Left ventricle myocardium inferior (tissue), 1 donor: ENCODE measurements at regions not wholly inside any gene's neighbourhood (a gene's known extent, or its start where the extent isn't known, plus 50 kb on each side); places are given as distances from the start of the nearest gene placed in this dataset.

Experiments used
- DNase-seq: peaks from one replicate; pipeline ENCODE4 v3.0.0-alpha.2; 2020
- H3K27ac ChIP-seq: fragments of 200-600 bp; replicated peaks from 2 replicates; pipeline ENCODE4 v1.8.0; 2021
- H3K27me3 ChIP-seq: fragments of 200-600 bp; 2 replicates; pipeline ENCODE4 v1.8.0; 2021; ENCODE audit warnings: low read depth
- H3K36me3 ChIP-seq: fragments of 200-600 bp; 2 replicates; pipeline ENCODE4 v1.8.0; 2021
- H3K4me1 ChIP-seq: fragments of 200-600 bp; 2 replicates; pipeline ENCODE4 v1.8.0; 2021
- H3K4me3 ChIP-seq: fragments of 200-600 bp; 2 replicates; pipeline ENCODE4 v1.8.0; 2021; ENCODE audit warnings: mild to moderate bottlenecking, moderate library complexity
- H3K9me3 ChIP-seq: fragments of 200-600 bp; replicated peaks from 2 replicates; pipeline ENCODE4 v1.8.0; 2021
- intact Hi-C: fragments of 100-400 bp; cut with micrococcal nuclease; formaldehyde crosslinking; loops from one replicate; pipeline ENCODE4 v1.11.0; 2022
- TF ChIP-seq, protein P1 (sequence below): fragments of 200-600 bp; IDR thresholded peaks from 2 replicates; pipeline ENCODE4 v1.8.0; 2021; ENCODE audit warnings: antibody characterized with exemption, mild to moderate bottlenecking, borderline replicate concordance
- donor health status: DM: no; HTN: yes; CAD: no; lungs with severe emphysema.

DNA sequence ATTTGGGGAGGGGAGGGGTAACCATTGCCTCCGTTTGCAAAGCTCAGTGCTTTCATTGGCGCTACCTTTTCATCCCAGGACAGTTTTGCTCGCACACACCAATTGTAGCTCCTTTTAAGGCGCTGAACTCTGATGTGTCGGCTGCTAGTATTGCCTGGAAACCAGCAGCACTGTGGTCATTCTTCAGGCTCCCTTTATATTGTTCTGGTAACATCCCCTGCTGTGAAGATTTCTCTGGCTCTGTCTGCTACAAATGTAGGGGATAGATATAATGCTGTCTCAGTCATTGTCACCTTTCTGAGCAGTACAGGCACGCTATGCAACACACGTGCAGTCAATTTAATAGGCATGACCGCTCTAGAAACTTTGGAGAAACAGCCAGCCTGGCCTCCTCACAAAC lies 172.9 kb upstream of the SASH1 start:
- no peak for DNase-seq
- H3K36me3 ChIP-seq: no peaks in the 10 kb centered on the region
- intact Hi-C loops: loop anchor here (5.0 kb wide), 1 partner anchor 662 kb away; the partner anchor contains the start of gene SAMD5
- H3K27ac ChIP-seq: no peak overlapping the region
- no peaks in the 10 kb centered on the region for H3K4me1 ChIP-seq
- TF ChIP-seq, protein P1, sequence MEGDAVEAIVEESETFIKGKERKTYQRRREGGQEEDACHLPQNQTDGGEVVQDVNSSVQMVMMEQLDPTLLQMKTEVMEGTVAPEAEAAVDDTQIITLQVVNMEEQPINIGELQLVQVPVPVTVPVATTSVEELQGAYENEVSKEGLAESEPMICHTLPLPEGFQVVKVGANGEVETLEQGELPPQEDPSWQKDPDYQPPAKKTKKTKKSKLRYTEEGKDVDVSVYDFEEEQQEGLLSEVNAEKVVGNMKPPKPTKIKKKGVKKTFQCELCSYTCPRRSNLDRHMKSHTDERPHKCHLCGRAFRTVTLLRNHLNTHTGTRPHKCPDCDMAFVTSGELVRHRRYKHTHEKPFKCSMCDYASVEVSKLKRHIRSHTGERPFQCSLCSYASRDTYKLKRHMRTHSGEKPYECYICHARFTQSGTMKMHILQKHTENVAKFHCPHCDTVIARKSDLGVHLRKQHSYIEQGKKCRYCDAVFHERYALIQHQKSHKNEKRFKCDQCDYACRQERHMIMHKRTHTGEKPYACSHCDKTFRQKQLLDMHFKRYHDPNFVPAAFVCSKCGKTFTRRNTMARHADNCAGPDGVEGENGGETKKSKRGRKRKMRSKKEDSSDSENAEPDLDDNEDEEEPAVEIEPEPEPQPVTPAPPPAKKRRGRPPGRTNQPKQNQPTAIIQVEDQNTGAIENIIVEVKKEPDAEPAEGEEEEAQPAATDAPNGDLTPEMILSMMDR: no peak
- H3K9me3 ChIP-seq: no peaks in the 10 kb centered on the region
- no peaks in the 10 kb centered on the region for H3K27me3 ChIP-seq
- no peak overlapping the region for H3K4me3 ChIP-seq

DNA sequence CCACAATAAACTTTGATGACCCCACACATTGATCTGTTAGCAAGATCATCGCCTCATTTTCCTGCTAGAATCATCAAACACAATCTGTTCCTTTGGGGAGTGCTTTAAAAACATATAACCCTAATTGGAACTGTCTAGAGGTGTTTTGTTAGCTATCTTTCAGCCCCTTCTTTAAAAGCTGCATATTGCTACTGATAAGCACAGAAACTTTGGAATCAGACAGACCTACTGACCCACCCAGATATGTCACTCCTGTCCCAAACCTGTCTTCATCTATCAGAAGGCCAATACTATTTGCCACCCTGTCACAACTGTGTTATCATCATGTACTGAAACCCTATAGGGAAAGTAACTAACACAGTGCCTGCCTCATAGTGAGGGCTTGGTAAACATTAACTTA lies 172.4 kb upstream of the SASH1 start:
- no peak for DNase-seq
- H3K27me3 ChIP-seq: no peaks in the 10 kb centered on the region
- TF ChIP-seq, protein P1: no peak
- no peak overlapping the region for H3K4me3 ChIP-seq
- H3K27ac ChIP-seq: no peak overlapping the region
- H3K36me3 ChIP-seq: no peaks in the 10 kb centered on the region
- no peaks in the 10 kb centered on the region for H3K4me1 ChIP-seq
- intact Hi-C loops: no loop called here
- no peaks in the 10 kb centered on the region for H3K9me3 ChIP-seq

DNA sequence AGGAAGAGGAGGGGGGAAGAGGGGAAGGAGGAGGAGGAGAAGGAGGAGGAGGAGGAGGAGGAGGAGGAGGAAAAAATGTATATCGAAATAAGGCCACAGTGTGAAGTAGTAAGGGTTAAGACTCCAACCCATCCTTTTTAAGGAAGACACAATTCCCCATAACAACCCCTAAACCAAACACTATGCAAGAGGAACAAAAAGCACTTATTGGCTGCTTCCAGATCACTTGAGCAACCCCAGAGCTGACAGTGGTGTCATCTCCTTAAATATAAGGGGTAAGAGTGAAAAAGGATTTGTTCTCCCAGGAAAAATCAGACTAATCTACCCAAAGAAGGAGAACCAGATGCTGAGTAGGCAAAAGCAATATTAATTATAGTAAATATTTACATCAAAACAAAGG lies 169.1 kb upstream of the SASH1 start:
- Histone ChIP-seq H3K9me3 (no peaks in the 10 kb centered on the region), H3K27me3 (no peaks in the 10 kb centered on the region), H3K4me1 (no peaks in the 10 kb centered on the region), H3K27ac (no peak overlapping the region), H3K36me3 (no peaks in the 10 kb centered on the region), H3K4me3 (no peak overlapping the region)
- DNase-seq: no peak
- intact Hi-C loops: no loop called here
- TF ChIP-seq, protein P1: no peak

DNA sequence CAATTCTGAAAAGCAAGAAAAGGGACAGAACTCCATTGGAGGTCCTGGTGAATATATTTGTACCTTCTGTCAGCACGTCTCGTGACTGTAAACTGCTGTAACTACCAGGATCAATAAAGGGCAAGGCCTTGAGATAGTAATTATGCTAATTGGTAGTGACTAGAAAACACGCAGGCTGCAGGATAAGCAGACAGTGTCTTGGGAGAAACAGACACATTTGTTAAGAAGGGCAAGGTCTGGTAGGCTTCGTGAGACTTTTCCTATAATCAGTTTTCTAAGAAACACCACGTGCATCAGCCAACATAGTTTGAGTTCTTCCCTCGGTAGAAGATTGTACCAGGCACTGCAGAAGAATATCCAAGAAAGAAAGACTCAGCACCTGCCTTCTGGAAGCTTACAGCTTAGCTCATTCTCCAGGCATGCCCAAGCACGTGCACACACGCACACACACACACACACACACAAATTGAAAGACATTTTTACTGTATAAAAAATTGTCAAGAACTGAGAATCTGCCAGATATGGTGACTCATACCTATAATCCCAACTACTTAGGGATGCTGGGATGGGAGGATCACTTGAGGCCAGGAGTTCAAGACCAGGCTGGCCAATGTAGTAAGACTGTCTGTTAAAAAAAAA lies 167.0 kb upstream of the SASH1 start:
- no peak for DNase-seq
- Histone ChIP-seq H3K4me3 (no peak overlapping the region), H3K27me3 (no peaks in the 10 kb centered on the region), H3K36me3 (no peaks in the 10 kb centered on the region), H3K4me1 (no peaks in the 10 kb centered on the region), H3K27ac (no peak overlapping the region), H3K9me3 (no peaks in the 10 kb centered on the region)
- TF ChIP-seq, protein P1: no peak
- intact Hi-C loops: loop anchor here (2.0 to 5.0 kb wide), 2 partner anchors 77 to 289 kb away; no protein-coding TSS in a partner anchor

DNA sequence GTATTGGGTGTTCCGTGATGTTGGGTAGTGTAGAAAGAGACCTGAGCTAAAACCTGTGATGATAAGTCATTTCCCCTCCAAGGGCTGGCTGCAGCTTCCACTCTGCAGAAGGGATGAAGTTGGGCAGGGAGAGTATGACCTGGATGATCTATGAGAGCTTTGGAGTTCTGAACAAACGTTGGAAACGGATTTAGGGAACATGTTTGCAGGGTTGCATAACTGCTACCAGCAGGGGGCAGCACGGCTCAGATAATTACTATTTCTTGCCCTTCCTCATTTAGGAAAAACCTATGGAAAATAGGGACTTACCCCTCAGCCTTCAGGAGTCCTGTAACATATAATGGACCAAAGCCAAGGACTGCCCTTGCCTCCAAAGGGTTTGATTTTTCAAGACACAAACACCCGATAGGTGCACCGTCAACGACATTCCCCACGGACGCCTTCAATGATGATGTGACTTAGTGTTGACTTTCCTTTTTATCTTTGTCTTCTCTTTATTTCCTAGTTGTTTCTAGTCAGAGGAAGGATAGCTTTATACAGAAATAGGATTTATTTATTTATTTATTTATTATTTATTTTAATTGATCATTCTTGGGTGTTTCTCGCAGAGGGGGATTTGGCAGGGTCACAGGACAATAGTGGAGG lies 164.9 kb upstream of the SASH1 start:
- H3K4me1 ChIP-seq: no peaks in the 10 kb centered on the region
- intact Hi-C loops: loop anchor here (2.0 to 5.0 kb wide), 2 partner anchors 75 to 287 kb away; no protein-coding TSS in a partner anchor
- no peaks in the 10 kb centered on the region for H3K36me3 ChIP-seq
- TF ChIP-seq, protein P1: peak; percentile 90
- no peaks in the 10 kb centered on the region for H3K9me3 ChIP-seq
- peak; percentile 69 for DNase-seq
- no peak overlapping the region for H3K27ac ChIP-seq
- H3K27me3 ChIP-seq: no peaks in the 10 kb centered on the region
- no peak overlapping the region for H3K4me3 ChIP-seq
